DND-41 (cell line): ENCODE measurements at regions not wholly inside any gene's neighbourhood (a gene's known extent, or its start where the extent isn't known, plus 50 kb on each side); places are given as distances from the start of the nearest gene placed in this dataset.

ENCODE experiments used
- EZH2 ChIP-seq: IDR thresholded peaks from 3 replicates; pipeline ENCODE4 v1.6.1; 2012; ENCODE audit warnings: borderline replicate concordance, low read depth, mild to moderate bottlenecking, moderate library complexity, low read length, inconsistent platforms; ENCODE audit not compliant: severe bottlenecking
- TF ChIP-seq, protein P1 (sequence below): IDR thresholded peaks from 2 replicates; pipeline ENCODE4 v1.5.1; 2012; ENCODE audit warnings: borderline replicate concordance, low read length, moderate library complexity, mild to moderate bottlenecking; ENCODE audit not compliant: poor library complexity, severe bottlenecking; ENCODE audit errors: extremely low read depth

DNA sequence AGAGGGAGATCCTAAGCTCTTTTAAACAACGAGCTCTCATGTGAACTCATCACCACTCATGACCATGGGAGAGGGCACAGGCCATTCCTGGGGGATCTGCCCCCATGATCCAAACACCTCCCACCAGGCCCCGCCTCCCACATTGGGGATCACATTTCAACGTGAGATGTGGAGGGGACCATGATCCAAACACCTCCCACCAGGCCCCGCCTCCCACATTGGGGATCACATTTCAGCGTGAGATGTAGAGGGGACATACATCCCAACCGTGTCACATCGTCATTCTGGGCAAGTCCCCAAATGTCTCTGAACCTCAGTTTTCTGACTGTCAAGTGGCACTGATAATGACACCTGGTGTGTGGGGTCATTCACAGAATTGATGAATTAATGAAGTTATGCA, 641.8 kb downstream of the CDH26 start:
- TF ChIP-seq EZH2, result no peak
- TF ChIP-seq, protein P1, sequence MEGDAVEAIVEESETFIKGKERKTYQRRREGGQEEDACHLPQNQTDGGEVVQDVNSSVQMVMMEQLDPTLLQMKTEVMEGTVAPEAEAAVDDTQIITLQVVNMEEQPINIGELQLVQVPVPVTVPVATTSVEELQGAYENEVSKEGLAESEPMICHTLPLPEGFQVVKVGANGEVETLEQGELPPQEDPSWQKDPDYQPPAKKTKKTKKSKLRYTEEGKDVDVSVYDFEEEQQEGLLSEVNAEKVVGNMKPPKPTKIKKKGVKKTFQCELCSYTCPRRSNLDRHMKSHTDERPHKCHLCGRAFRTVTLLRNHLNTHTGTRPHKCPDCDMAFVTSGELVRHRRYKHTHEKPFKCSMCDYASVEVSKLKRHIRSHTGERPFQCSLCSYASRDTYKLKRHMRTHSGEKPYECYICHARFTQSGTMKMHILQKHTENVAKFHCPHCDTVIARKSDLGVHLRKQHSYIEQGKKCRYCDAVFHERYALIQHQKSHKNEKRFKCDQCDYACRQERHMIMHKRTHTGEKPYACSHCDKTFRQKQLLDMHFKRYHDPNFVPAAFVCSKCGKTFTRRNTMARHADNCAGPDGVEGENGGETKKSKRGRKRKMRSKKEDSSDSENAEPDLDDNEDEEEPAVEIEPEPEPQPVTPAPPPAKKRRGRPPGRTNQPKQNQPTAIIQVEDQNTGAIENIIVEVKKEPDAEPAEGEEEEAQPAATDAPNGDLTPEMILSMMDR, result no peak
